ENCODE measurements at regions not wholly inside any gene's neighbourhood (a gene's known extent, or its start where the extent isn't known, plus 50 kb on each side); places are given as distances from the start of the nearest gene placed in this dataset.

GRCh38 chr4:28351826-28352225 is 1491.2 kb downstream of the STIM2 start:
- Histone ChIP-seq H4K20me1 (ENCODE audit: insufficient read depth, low read length) (no peaks in the 10 kb centered on the region), H2AFZ (ENCODE audit: low read depth, low read length) (peak overlapping the region; percentile 16), H3K4me3 (ENCODE audit: insufficient read depth, low read depth, low read length) (no peak overlapping the region), H3K27me3 (ENCODE audit: insufficient read depth, low read length) (no peaks in the 10 kb centered on the region), H3K9me3 (ENCODE audit: insufficient read depth, low read depth, low read length) (no peaks in the 10 kb centered on the region), H3K79me2 (ENCODE audit: insufficient read depth, low read length) (no peaks in the 10 kb centered on the region), H3K4me1 (ENCODE audit: insufficient read depth, low read length) (no peaks in the 10 kb centered on the region), H3K9ac (ENCODE audit: low read length) (no peak overlapping the region), H3K36me3 (ENCODE audit: insufficient read depth, low read length) (no peaks in the 10 kb centered on the region), H3K4me2 (ENCODE audit: low read length) (no peak overlapping the region), H3K27ac (ENCODE audit: low read depth, low read length) (no peak overlapping the region)
- H3K4me1 Mint-ChIP-seq (ENCODE audit: low read depth, unreplicated experiment), result no peaks in the 10 kb centered on the region
- H3K4me3 Mint-ChIP-seq (ENCODE audit: unreplicated experiment), result no peak overlapping the region
- H3K27ac Mint-ChIP-seq (ENCODE audit: unreplicated experiment), result no peak overlapping the region
- FAIRE-seq (no peak), DNase-seq (ENCODE audit: low read depth) (no peak)
- H3K9me3 Mint-ChIP-seq (ENCODE audit: unreplicated experiment), result peaks cover 8% of the 10 kb centered on the region
- TF ChIP-seq EZH2 (IDR thresholded peaks at IDR 0.05; ENCODE audit: insufficient read depth, low read length) (no peak), CTCF (IDR thresholded peaks at IDR 0.05; ENCODE audit: insufficient read depth, low read depth, low read length) (no peak)
- no peaks in the 10 kb centered on the region for H3K27me3 Mint-ChIP-seq (ENCODE audit: low read depth, unreplicated experiment)
- peaks cover 4% of the 10 kb centered on the region for H3K36me3 Mint-ChIP-seq (ENCODE audit: low read depth, unreplicated experiment)

DNA sequence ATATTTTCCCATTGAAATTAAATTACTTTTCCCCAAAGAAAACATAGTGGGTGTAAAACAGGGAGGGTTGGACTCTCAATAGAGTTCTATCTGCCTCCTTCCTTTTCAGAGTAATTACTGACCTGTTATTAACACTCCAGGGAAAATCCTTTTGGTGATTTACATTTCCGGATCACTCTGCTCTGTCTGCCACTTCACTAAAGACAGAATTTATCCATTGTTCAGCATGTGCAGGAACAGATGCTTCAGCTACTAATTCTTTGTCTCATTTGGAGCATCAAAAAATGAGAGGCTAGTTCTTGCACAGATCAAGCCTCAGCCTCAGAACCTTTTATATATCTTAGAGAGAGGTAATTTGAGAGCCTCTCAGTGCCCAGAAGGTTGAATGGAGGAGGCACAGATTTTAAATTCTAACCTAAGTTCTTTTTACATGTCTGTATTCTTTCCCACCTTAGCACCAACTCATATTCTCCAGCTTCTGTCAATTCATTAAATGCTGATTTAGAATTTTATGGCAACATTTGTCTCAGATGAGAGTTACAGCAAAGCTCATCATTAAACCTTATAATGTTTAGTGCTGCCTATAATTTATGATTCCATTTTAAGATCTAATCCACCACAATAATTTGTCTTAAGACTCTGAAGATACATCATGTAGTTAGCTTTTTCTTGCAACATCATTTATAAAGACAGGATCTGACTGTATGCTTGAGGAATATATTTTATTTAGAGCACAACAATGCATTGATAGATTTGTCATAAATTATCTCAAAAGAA is 1494.4 kb downstream of the STIM2 start:
- Mint-ChIP-seq H3K27me3 (ENCODE audit: low read depth, unreplicated experiment) (no peaks in the 10 kb centered on the region), H3K4me1 (ENCODE audit: low read depth, unreplicated experiment) (no peaks in the 10 kb centered on the region), H3K4me3 (ENCODE audit: unreplicated experiment) (no peak overlapping the region), H3K27ac (ENCODE audit: unreplicated experiment) (no peak overlapping the region), H3K9me3 (ENCODE audit: unreplicated experiment) (peaks cover 8% of the 10 kb centered on the region), H3K36me3 (ENCODE audit: low read depth, unreplicated experiment) (peaks cover 4% of the 10 kb centered on the region)
- Histone ChIP-seq H3K9me3 (ENCODE audit: insufficient read depth, low read depth, low read length) (no peaks in the 10 kb centered on the region), H3K27me3 (ENCODE audit: insufficient read depth, low read length) (no peaks in the 10 kb centered on the region), H2AFZ (ENCODE audit: low read depth, low read length) (no peak overlapping the region), H3K9ac (ENCODE audit: low read length) (no peak overlapping the region), H3K79me2 (ENCODE audit: insufficient read depth, low read length) (no peaks in the 10 kb centered on the region), H3K4me3 (ENCODE audit: insufficient read depth, low read depth, low read length) (no peak overlapping the region), H4K20me1 (ENCODE audit: insufficient read depth, low read length) (no peaks in the 10 kb centered on the region), H3K4me2 (ENCODE audit: low read length) (no peak overlapping the region), H3K27ac (ENCODE audit: low read depth, low read length) (no peak overlapping the region), H3K36me3 (ENCODE audit: insufficient read depth, low read length) (no peaks in the 10 kb centered on the region), H3K4me1 (ENCODE audit: insufficient read depth, low read length) (no peaks in the 10 kb centered on the region)
- DNase-seq (ENCODE audit: low read depth), result no peak
- FAIRE-seq, result no peak
- no peak for TF ChIP-seq CTCF (IDR thresholded peaks at IDR 0.05; ENCODE audit: insufficient read depth, low read depth, low read length)
- no peak for TF ChIP-seq EZH2 (IDR thresholded peaks at IDR 0.05; ENCODE audit: insufficient read depth, low read length)

GRCh38 chr4:28357990-28358389 is 1497.3 kb downstream of the STIM2 start:
- DNase-seq (ENCODE audit: low read depth) (no peak), FAIRE-seq (no peak)
- no peaks in the 10 kb centered on the region for H3K79me2 ChIP-seq (ENCODE audit: insufficient read depth, low read length)
- Mint-ChIP-seq H3K4me1 (ENCODE audit: low read depth, unreplicated experiment) (no peaks in the 10 kb centered on the region), H3K27me3 (ENCODE audit: low read depth, unreplicated experiment) (no peaks in the 10 kb centered on the region), H3K4me3 (ENCODE audit: unreplicated experiment) (no peak overlapping the region), H3K9me3 (ENCODE audit: unreplicated experiment) (no peaks in the 10 kb centered on the region), H3K27ac (ENCODE audit: unreplicated experiment) (no peak overlapping the region), H3K36me3 (ENCODE audit: low read depth, unreplicated experiment) (no peaks in the 10 kb centered on the region)
- no peaks in the 10 kb centered on the region for H3K36me3 ChIP-seq (ENCODE audit: insufficient read depth, low read length)
- H3K4me1 ChIP-seq (ENCODE audit: insufficient read depth, low read length), result no peaks in the 10 kb centered on the region
- H3K4me2 ChIP-seq (ENCODE audit: low read length), result no peak overlapping the region
- H2AFZ ChIP-seq (ENCODE audit: low read depth, low read length), result no peak overlapping the region
- H3K9ac ChIP-seq (ENCODE audit: low read length), result no peak overlapping the region
- no peak overlapping the region for H3K27ac ChIP-seq (ENCODE audit: low read depth, low read length)
- no peak overlapping the region for H3K4me3 ChIP-seq (ENCODE audit: insufficient read depth, low read depth, low read length)
- H3K9me3 ChIP-seq (ENCODE audit: insufficient read depth, low read depth, low read length), result no peaks in the 10 kb centered on the region
- H3K27me3 ChIP-seq (ENCODE audit: insufficient read depth, low read length), result no peaks in the 10 kb centered on the region
- TF ChIP-seq EZH2 (IDR thresholded peaks at IDR 0.05; ENCODE audit: insufficient read depth, low read length) (no peak), CTCF (IDR thresholded peaks at IDR 0.05; ENCODE audit: insufficient read depth, low read depth, low read length) (no peak)
- H4K20me1 ChIP-seq (ENCODE audit: insufficient read depth, low read length), result no peaks in the 10 kb centered on the region

Data from astrocyte (in vitro differentiated cells and primary cell).